AG10803 (cell line): ENCODE measurements at regions not wholly inside any gene's neighbourhood (a gene's known extent, or its start where the extent isn't known, plus 50 kb on each side); places are given as distances from the start of the nearest gene placed in this dataset.

Experiments used
- DNase-seq: peaks from one replicate; pipeline ENCODE4 v3.0.0; 2010; ENCODE audit warnings: low read depth
- H3K4me3 ChIP-seq: 2 replicates; pipeline ENCODE4 v1.5.1; 2011; ENCODE audit warnings: mild to moderate bottlenecking, low read length, control low read depth
- TF ChIP-seq, protein P1 (sequence below): conservative IDR thresholded peaks from 2 replicates; pipeline ENCODE4 v1.5.1; 2011; ENCODE audit warnings: mild to moderate bottlenecking, low read length, control low read depth, inconsistent platforms

DNA sequence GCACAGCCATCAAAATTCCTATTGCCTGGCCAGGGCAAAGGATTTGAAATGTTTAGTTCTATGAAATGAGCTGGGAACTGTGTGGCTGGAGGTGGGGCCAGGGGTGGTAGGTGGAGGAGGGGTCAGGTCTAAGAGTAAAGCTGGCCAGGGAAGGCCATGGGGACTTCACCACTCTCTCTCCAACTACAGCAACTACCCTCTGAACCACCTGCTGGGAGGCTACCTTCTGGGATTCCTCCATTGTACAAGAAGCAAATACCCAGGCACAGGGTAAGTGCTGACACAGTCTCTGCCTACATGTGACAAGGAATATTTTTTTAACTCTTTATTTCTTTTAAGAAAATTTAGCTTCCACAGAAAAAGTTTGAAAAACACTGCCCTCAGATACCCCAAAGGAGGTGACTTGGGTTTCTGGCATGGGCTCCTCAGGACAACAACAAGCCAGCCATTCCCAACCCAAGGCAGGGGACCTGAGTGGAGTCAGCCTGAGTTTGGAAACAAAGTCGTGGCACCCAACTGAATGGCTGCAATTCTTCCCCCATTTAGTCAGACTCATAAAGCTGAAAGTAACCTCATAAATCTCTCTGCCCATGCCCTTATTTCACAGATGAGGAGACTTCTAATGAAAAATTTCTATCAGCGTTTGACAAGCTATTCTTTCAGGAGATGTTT lies 593.8 kb upstream of the DIPK2B start:
- DNase-seq = no peak
- TF ChIP-seq, protein P1, sequence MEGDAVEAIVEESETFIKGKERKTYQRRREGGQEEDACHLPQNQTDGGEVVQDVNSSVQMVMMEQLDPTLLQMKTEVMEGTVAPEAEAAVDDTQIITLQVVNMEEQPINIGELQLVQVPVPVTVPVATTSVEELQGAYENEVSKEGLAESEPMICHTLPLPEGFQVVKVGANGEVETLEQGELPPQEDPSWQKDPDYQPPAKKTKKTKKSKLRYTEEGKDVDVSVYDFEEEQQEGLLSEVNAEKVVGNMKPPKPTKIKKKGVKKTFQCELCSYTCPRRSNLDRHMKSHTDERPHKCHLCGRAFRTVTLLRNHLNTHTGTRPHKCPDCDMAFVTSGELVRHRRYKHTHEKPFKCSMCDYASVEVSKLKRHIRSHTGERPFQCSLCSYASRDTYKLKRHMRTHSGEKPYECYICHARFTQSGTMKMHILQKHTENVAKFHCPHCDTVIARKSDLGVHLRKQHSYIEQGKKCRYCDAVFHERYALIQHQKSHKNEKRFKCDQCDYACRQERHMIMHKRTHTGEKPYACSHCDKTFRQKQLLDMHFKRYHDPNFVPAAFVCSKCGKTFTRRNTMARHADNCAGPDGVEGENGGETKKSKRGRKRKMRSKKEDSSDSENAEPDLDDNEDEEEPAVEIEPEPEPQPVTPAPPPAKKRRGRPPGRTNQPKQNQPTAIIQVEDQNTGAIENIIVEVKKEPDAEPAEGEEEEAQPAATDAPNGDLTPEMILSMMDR = no peak
- H3K4me3 ChIP-seq = no peak overlapping the region

DNA sequence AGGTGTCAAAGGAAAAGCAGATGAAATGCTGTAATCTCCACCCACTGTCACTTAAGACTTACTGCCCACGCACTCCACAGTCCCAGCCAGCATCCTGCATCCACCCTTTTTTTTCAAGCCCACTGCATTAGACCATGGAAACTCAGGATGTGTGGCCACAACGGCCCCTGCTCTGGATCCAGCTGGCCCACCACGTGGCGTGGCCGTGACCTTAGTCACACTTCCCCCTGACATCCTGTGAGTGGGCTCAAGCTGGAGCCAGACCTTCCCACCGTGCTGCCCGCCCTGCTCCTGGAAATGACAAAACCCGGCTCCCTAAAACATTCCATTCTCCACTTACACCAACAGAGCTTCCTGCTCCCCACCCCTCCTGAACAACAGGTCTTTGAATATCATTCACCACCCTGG lies 588.3 kb upstream of the DIPK2B start:
- DNase-seq = peak; percentile 44
- no peak overlapping the region for H3K4me3 ChIP-seq
- TF ChIP-seq, protein P1 = no peak

DNA sequence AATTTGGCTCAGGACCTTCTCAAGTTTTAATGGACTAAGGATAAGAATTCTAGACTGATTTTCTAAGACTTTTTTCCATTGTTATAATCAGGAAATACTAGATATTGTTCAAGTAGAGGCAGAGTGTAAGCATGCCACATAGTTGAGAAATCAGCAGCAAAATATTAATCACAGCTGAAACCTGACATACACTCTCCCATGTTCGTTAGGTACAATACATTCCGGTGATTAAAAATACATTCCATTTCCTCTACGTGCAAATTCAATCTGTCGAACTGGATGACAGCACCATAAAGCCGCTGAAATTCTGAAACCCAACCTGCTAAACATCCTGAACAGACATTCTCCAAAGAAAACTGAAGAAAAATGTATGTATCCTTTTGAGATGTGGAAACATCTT lies 587.6 kb upstream of the DIPK2B start:
- TF ChIP-seq, protein P1 = no peak
- no peak overlapping the region for H3K4me3 ChIP-seq
- DNase-seq = no peak

DNA sequence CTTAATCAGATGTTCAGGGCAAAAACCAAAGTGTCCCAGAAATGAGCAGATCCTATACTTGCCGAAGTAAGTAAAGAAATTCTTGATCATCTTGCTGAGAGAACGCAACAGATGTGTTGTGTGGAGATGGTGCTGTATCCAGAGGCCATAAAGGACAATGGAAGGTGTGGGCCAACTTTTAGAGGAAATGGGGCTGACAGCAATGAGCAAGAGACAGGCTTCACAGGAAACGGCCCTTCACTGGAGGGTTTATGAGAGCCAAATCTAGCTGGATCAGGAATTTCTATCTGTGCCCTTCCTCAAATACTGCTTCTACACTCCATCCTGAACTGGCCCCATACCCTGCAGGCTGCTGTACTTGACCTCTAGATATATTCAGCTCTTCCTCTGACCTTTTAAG lies 583.9 kb upstream of the DIPK2B start:
- no peak overlapping the region for H3K4me3 ChIP-seq
- DNase-seq = no peak
- TF ChIP-seq, protein P1 = no peak

DNA sequence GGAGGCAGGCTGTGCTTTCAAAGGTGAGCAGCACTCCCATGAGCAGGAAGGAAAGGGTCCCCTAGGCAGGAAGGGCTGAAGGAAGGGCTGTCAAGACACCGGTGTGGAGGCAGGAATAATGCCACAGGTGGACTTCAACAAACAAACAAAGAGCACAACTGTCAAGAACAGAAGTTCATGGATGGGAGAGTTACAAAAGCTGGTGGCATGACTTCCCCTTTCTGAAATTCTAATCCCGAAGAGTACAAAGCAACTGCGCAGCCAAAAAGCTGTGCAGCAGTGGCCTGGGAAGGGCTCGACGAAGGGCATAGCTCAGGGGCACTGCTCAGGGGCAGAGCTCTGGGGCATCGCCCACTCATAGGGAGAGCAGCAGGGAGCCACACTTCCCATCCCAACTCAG lies 582.3 kb upstream of the DIPK2B start:
- no peak overlapping the region for H3K4me3 ChIP-seq
- no peak for DNase-seq
- TF ChIP-seq, protein P1 = no peak

DNA sequence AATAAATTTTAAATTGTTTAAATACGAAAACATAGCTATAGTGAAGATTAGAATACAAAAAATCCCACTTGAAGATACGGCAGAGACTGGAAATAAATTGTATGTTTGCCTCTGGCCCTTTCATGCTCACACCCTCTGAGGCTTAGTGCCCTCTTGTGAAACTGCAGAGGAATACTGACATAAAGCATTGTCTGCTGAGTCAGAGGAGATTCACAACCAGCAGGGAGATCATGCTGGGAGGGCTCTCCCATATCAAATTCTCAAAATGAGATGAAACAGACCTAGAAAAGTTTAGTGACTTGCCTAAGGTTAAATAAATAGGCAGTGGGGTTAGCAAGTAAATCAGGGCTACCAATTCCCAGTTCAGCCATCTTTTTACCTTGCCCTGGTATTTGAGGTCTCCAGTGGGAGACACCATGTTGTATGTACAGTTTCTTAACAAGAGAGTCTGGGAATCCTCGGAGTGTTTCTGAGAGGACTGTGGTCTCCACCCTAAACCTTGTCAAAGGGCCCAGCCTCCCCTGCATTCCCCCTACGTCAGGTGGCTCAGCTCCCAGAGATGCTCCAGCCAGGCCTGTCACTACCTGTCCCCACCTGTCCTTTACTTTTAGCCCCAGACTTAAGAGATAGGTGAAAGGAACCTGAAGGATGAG lies 581.4 kb upstream of the DIPK2B start:
- TF ChIP-seq, protein P1 = peak; percentile 47
- H3K4me3 ChIP-seq = no peak overlapping the region
- peak; percentile 69 for DNase-seq

DNA sequence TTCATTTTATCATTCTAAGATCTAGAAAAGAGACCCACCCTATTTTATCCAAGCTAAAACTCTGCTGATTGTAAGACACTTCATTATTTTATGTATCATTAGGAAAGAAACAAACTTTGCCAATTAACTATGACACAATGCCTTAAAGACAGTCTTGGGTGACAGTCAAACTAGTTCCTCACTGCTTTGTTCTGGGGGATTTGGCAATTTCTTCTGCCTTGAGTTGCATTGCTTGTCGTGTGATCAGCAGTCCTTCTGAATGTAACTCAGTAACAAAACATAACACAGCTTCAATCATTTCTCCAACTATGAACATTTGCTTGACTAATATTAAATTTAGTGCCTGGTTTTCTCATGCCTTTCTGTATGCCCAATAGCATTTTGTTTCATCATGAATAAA lies 577.9 kb upstream of the DIPK2B start:
- H3K4me3 ChIP-seq = no peak overlapping the region

More for the DNA sequence above, 577.9 kb upstream of the DIPK2B start:
- DNase-seq = peak; percentile 62
- TF ChIP-seq, protein P1 = no peak
